Left ventricle myocardium inferior (tissue), 1 donor: ENCODE measurements at regions not wholly inside any gene's neighbourhood (a gene's known extent, or its start where the extent isn't known, plus 50 kb on each side); places are given as distances from the start of the nearest gene placed in this dataset.

ENCODE experiments used
- DNase-seq: peaks from one replicate; pipeline ENCODE4 v3.0.0-alpha.2; 2020
- H3K27ac ChIP-seq: fragments of 200-600 bp; replicated peaks from 2 replicates; pipeline ENCODE4 v1.8.0; 2021
- H3K27me3 ChIP-seq: fragments of 200-600 bp; 2 replicates; pipeline ENCODE4 v1.8.0; 2021; ENCODE audit warnings: low read depth
- H3K36me3 ChIP-seq: fragments of 200-600 bp; 2 replicates; pipeline ENCODE4 v1.8.0; 2021
- H3K4me1 ChIP-seq: fragments of 200-600 bp; 2 replicates; pipeline ENCODE4 v1.8.0; 2021
- H3K4me3 ChIP-seq: fragments of 200-600 bp; 2 replicates; pipeline ENCODE4 v1.8.0; 2021; ENCODE audit warnings: mild to moderate bottlenecking, moderate library complexity
- H3K9me3 ChIP-seq: fragments of 200-600 bp; replicated peaks from 2 replicates; pipeline ENCODE4 v1.8.0; 2021
- intact Hi-C: fragments of 100-400 bp; cut with micrococcal nuclease; formaldehyde crosslinking; loops from one replicate; pipeline ENCODE4 v1.11.0; 2022
- TF ChIP-seq, protein P1 (sequence below): fragments of 200-600 bp; IDR thresholded peaks from 2 replicates; pipeline ENCODE4 v1.8.0; 2021; ENCODE audit warnings: antibody characterized with exemption, mild to moderate bottlenecking, borderline replicate concordance
- donor health status: DM: no; HTN: yes; CAD: no; lungs with severe emphysema.

DNA sequence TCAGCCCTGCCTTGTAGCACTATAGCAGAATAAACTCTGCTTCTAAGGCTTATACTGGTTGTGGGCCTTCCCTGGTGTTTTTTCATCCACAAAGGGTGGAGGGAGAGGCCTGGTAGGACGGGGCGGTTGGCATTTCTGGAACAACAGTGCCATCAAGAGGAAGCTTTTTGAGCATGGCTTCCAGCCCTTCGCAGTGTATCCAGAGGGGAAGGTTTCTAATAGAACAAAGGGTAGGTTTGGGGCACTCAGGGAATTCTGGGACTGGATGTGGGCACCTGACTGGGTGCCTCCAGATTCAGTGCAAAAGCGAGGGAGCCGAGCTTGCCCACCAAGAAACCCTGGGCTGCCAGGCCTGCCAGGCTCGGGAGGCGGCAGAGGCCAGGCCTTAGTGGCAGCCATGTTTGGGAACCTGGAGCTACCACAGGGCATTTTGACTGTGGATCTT is 229.6 kb upstream of the AGTR2 start:
- intact Hi-C loops: no loop called here
- Histone ChIP-seq H3K4me3 (no peak overlapping the region), H3K27ac (no peak overlapping the region), H3K27me3 (no peaks in the 10 kb centered on the region), H3K36me3 (no peaks in the 10 kb centered on the region), H3K4me1 (no peaks in the 10 kb centered on the region), H3K9me3 (no peaks in the 10 kb centered on the region)
- no peak for DNase-seq
- TF ChIP-seq, protein P1, sequence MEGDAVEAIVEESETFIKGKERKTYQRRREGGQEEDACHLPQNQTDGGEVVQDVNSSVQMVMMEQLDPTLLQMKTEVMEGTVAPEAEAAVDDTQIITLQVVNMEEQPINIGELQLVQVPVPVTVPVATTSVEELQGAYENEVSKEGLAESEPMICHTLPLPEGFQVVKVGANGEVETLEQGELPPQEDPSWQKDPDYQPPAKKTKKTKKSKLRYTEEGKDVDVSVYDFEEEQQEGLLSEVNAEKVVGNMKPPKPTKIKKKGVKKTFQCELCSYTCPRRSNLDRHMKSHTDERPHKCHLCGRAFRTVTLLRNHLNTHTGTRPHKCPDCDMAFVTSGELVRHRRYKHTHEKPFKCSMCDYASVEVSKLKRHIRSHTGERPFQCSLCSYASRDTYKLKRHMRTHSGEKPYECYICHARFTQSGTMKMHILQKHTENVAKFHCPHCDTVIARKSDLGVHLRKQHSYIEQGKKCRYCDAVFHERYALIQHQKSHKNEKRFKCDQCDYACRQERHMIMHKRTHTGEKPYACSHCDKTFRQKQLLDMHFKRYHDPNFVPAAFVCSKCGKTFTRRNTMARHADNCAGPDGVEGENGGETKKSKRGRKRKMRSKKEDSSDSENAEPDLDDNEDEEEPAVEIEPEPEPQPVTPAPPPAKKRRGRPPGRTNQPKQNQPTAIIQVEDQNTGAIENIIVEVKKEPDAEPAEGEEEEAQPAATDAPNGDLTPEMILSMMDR: no peak

DNA sequence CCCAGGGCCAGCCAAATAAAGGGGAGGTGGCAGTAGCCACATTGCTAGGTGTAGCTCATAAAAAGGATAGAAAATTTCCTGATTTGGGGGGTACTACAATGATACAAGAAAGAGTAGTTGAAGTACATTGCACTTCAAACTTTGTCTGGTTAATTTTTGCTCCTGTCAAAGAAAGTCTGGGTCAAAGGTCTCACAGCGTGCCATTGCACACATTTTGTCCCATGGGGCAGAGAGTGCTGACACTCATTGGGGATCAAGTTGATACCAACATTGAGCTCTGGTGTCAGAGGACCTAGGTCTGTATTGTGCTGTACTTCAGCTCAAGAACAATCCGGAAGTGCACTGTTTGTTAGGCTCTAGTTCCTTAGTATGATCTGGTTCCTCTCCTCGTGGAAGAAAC is 229.2 kb upstream of the AGTR2 start:
- H3K36me3 ChIP-seq: no peaks in the 10 kb centered on the region
- intact Hi-C loops: no loop called here
- no peak overlapping the region for H3K27ac ChIP-seq
- H3K4me3 ChIP-seq: no peak overlapping the region
- no peaks in the 10 kb centered on the region for H3K27me3 ChIP-seq
- H3K4me1 ChIP-seq: no peaks in the 10 kb centered on the region
- no peaks in the 10 kb centered on the region for H3K9me3 ChIP-seq
- no peak for DNase-seq
- TF ChIP-seq, protein P1: no peak

DNA sequence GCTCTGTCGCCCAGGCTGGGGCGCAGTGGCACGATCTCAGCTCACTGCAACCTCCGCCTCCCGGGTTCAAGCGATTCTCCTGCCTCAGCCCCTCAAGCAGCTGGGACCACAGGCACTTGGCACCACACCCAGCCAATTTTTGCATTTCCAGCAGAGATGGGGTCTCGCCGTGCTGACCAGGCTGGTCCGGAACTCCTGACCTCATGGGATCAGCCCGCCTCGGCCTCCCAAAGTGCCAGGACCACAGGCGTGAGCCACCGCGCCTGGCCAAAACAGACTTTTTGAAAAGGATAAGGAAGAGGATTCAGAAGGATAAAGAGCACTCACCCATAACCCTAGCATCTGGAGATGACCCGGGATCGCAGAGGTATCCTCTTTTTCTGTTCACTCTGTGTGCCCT is 224.5 kb upstream of the AGTR2 start:
- intact Hi-C loops: no loop called here
- Histone ChIP-seq H3K4me1 (no peaks in the 10 kb centered on the region), H3K27ac (no peak overlapping the region), H3K9me3 (no peaks in the 10 kb centered on the region), H3K36me3 (no peaks in the 10 kb centered on the region), H3K27me3 (no peaks in the 10 kb centered on the region), H3K4me3 (no peak overlapping the region)
- DNase-seq: no peak
- TF ChIP-seq, protein P1: no peak

DNA sequence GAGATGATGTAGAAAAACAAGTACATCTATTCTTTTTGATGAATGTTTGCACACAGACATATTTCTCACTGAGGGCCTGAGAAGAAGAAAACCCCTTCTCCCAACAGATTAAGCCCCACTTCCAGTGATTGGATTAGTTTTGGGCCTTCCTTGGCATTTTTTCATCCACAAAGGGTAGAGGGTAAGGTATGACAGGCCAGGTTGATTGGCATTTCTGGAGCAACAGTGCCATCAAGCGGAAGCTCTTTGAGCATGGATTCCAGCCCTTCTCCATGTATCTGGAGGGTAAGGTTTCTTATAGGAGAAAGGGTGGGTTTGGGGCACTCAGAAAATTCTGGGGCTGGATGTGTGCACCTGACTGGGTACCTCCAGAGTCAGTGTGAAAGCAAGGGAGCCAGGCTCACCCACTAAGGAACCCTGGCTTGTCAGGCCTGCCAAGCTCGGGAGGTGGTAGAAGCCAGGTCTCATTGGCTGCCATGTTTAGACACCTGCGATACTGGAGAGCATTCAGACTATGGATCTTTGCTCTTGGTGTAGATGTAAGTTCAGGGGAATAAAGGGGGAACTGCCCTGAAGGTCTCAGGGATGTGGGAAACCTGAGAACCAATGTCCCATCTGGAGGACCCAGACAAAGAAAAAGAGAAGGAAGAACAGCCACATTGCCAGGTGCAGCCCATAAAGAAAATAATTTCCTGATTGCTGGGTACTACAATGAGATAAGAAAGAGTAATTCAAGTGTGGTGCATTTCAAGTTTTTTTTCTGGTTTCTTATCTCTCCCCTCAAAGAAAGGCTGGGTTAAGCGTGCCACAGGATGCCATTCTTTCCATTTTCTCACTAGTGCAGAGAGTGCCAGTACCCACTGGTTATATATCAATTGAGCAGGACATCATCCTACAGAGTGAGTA is 222.3 kb upstream of the AGTR2 start:
- intact Hi-C loops: no loop called here
- Histone ChIP-seq H3K9me3 (no peaks in the 10 kb centered on the region), H3K27ac (no peak overlapping the region)

DNA sequence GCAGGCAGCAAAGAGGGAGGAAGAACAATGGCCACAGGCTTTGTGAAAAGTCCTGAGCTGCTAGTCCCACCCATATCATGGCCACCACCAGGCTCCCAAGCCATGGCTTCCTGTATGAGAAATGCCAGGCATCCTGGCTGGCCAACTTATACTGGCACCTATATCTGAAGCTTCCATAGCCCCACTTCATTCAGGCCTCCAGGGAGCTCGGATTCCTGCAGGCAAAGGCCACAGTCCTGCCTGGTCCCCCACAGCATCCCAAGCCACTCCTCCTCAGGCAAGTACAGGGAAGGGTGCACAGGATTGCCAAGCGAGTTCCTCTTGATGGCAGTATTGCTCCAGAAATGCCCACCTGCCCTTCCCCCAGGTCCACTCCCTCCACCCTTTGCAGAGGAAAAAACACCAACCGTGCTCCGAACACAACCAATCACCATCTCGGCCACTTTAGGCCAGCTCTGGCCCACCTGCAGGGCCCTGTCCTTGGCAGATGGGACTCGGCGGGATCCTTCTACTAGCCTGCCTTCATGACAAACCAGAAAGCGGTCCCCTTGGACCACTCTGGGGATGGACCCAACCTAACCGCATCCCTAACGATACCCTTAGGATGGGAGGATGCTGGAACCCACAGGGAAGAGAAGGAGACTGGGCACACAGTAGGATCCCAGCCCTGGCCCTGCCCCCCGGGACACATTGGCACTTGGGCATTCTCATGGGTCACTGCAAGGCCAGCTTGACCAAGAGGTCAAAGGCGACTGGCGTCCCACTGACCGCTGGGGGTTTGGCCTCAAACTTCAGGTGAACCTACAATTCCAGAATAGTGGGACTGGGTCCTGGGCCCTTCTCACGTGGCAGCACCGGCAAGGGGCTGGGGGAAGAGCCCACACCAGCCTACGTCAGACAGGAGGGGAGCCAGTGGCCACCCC is 220.4 kb upstream of the AGTR2 start:
- intact Hi-C loops: no loop called here
- TF ChIP-seq, protein P1: no peak

More for the DNA sequence above, 222.3 kb upstream of the AGTR2 start:
- Histone ChIP-seq H3K4me1 (no peaks in the 10 kb centered on the region), H3K36me3 (no peaks in the 10 kb centered on the region), H3K4me3 (no peak overlapping the region), H3K27me3 (no peaks in the 10 kb centered on the region)
- TF ChIP-seq, protein P1: no peak
- DNase-seq: no peak

More for the DNA sequence above, 220.4 kb upstream of the AGTR2 start:
- Histone ChIP-seq H3K27ac (no peak overlapping the region), H3K27me3 (no peaks in the 10 kb centered on the region), H3K4me1 (no peaks in the 10 kb centered on the region), H3K4me3 (no peak overlapping the region), H3K9me3 (no peaks in the 10 kb centered on the region), H3K36me3 (no peaks in the 10 kb centered on the region)
- no peak for DNase-seq
